ENCODE measurements at regions not wholly inside any gene's neighbourhood (a gene's known extent, or its start where the extent isn't known, plus 50 kb on each side); places are given as distances from the start of the nearest gene placed in this dataset.

DNA sequence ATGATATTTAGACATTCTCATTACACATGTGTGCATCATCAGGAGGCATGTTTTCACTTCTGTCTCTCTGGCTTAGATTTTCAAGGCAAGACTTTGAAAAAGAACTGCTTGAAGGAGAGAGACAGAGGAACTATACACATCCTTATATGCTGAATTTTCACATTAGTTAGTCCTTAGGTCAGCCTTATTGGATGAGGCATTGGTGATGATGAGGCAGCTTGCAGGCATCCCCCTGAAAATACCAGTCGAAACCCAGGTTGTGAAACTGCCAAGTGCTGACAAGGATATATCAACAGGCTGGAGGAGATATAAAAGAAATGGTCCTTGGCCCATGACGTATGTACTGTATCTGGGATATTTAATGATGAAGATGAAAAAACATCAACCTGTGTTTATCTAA lies 297.2 kb upstream of the AADAT start:
- H3K9me3 Mint-ChIP-seq (ENCODE audit: unreplicated experiment): peaks cover 3% of the 10 kb centered on the region
- Histone ChIP-seq H3K4me3 (ENCODE audit: insufficient read depth, low read depth, low read length) (no peak overlapping the region), H3K79me2 (ENCODE audit: insufficient read depth, low read length) (no peaks in the 10 kb centered on the region), H2AFZ (ENCODE audit: low read depth, low read length) (no peak overlapping the region), H3K36me3 (ENCODE audit: insufficient read depth, low read length) (no peaks in the 10 kb centered on the region), H3K4me1 (ENCODE audit: insufficient read depth, low read length) (peaks cover 6% of the 10 kb centered on the region), H3K9ac (ENCODE audit: low read length) (no peak overlapping the region), H3K27ac (ENCODE audit: low read depth, low read length) (peak overlapping the region; percentile 28), H3K4me2 (ENCODE audit: low read length) (no peak overlapping the region), H3K9me3 (ENCODE audit: insufficient read depth, low read depth, low read length) (no peaks in the 10 kb centered on the region), H4K20me1 (ENCODE audit: insufficient read depth, low read length) (no peaks in the 10 kb centered on the region), H3K27me3 (ENCODE audit: insufficient read depth, low read length) (no peaks in the 10 kb centered on the region)
- H3K27ac Mint-ChIP-seq (ENCODE audit: unreplicated experiment): no peak overlapping the region
- peak; percentile 46 for DNase-seq (ENCODE audit: low read depth)
- H3K36me3 Mint-ChIP-seq (ENCODE audit: low read depth, unreplicated experiment): peaks cover 2% of the 10 kb centered on the region
- H3K4me1 Mint-ChIP-seq (ENCODE audit: low read depth, unreplicated experiment): peaks cover 31% of the 10 kb centered on the region
- no peak overlapping the region for H3K4me3 Mint-ChIP-seq (ENCODE audit: unreplicated experiment)
- H3K27me3 Mint-ChIP-seq (ENCODE audit: low read depth, unreplicated experiment): no peaks in the 10 kb centered on the region
- FAIRE-seq: no peak
- TF ChIP-seq, protein P1, sequence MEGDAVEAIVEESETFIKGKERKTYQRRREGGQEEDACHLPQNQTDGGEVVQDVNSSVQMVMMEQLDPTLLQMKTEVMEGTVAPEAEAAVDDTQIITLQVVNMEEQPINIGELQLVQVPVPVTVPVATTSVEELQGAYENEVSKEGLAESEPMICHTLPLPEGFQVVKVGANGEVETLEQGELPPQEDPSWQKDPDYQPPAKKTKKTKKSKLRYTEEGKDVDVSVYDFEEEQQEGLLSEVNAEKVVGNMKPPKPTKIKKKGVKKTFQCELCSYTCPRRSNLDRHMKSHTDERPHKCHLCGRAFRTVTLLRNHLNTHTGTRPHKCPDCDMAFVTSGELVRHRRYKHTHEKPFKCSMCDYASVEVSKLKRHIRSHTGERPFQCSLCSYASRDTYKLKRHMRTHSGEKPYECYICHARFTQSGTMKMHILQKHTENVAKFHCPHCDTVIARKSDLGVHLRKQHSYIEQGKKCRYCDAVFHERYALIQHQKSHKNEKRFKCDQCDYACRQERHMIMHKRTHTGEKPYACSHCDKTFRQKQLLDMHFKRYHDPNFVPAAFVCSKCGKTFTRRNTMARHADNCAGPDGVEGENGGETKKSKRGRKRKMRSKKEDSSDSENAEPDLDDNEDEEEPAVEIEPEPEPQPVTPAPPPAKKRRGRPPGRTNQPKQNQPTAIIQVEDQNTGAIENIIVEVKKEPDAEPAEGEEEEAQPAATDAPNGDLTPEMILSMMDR (IDR thresholded peaks at IDR 0.05; ENCODE audit: insufficient read depth, low read depth, low read length): no peak
- TF ChIP-seq EZH2 (IDR thresholded peaks at IDR 0.05; ENCODE audit: insufficient read depth, low read length): no peak

DNA sequence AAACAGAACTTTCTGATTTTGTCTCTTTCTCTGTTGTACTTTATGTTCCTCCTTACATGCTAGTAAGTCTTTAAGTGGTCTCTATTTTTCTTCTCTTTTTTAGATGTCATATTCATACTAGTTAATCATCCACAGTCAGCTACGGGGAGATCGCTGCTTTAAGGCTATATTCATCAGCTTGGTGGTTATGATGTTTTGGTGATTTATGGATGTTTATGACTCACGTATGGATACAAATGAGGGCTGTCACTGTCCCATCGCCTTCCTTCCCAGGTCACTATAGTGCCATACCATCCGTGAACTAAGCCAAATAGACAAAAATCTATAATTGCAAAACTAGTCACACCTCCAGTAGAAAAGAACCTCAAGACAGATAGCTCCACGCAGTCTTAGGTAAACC lies 296.8 kb upstream of the AADAT start:
- peaks cover 27% of the 10 kb centered on the region for H3K4me1 Mint-ChIP-seq (ENCODE audit: low read depth, unreplicated experiment)
- H3K9me3 Mint-ChIP-seq (ENCODE audit: unreplicated experiment): peaks cover 3% of the 10 kb centered on the region
- DNase-seq (ENCODE audit: low read depth) (no peak), FAIRE-seq (no peak)
- H3K9ac ChIP-seq (ENCODE audit: low read length): no peak overlapping the region
- no peak overlapping the region for H3K27ac Mint-ChIP-seq (ENCODE audit: unreplicated experiment)
- H3K36me3 Mint-ChIP-seq (ENCODE audit: low read depth, unreplicated experiment): peaks cover 2% of the 10 kb centered on the region
- H3K36me3 ChIP-seq (ENCODE audit: insufficient read depth, low read length): no peaks in the 10 kb centered on the region
- H3K27me3 ChIP-seq (ENCODE audit: insufficient read depth, low read length): no peaks in the 10 kb centered on the region
- H4K20me1 ChIP-seq (ENCODE audit: insufficient read depth, low read length): no peaks in the 10 kb centered on the region
- no peaks in the 10 kb centered on the region for H3K79me2 ChIP-seq (ENCODE audit: insufficient read depth, low read length)
- H2AFZ ChIP-seq (ENCODE audit: low read depth, low read length): no peak overlapping the region
- peaks cover 6% of the 10 kb centered on the region for H3K4me1 ChIP-seq (ENCODE audit: insufficient read depth, low read length)
- H3K4me2 ChIP-seq (ENCODE audit: low read length): no peak overlapping the region
- no peaks in the 10 kb centered on the region for H3K9me3 ChIP-seq (ENCODE audit: insufficient read depth, low read depth, low read length)
- no peak overlapping the region for H3K4me3 ChIP-seq (ENCODE audit: insufficient read depth, low read depth, low read length)
- TF ChIP-seq EZH2 (IDR thresholded peaks at IDR 0.05; ENCODE audit: insufficient read depth, low read length): no peak
- TF ChIP-seq, protein P1 (IDR thresholded peaks at IDR 0.05; ENCODE audit: insufficient read depth, low read depth, low read length): no peak
- peak overlapping the region; percentile 28 for H3K27ac ChIP-seq (ENCODE audit: low read depth, low read length)
- no peak overlapping the region for H3K4me3 Mint-ChIP-seq (ENCODE audit: unreplicated experiment)
- no peaks in the 10 kb centered on the region for H3K27me3 Mint-ChIP-seq (ENCODE audit: low read depth, unreplicated experiment)

DNA sequence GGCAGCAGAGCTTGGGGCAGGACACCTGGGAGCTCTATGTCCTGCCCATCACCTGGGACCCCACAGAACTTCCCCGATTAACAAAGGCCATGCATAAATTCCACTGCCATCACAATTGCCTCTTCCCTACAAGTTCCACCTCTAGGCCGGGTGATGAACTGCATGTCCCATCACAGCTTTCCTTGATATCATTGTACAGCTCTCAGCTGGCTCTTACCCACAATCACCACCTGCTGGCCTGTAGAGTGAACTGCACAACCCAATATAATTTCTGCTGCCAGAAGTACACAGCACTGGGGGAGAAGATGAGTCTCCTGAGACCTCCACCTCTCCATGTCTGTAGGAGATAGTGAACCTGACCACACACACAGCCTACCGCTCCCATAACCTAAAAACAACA lies 285.0 kb upstream of the AADAT start:
- no peak overlapping the region for H3K27ac Mint-ChIP-seq (ENCODE audit: unreplicated experiment)
- no peak for FAIRE-seq
- DNase-seq (ENCODE audit: low read depth): no peak
- H3K27me3 ChIP-seq (ENCODE audit: insufficient read depth, low read length): no peaks in the 10 kb centered on the region
- no peak overlapping the region for H3K4me2 ChIP-seq (ENCODE audit: low read length)
- H2AFZ ChIP-seq (ENCODE audit: low read depth, low read length): no peak overlapping the region
- no peak overlapping the region for H3K4me3 Mint-ChIP-seq (ENCODE audit: unreplicated experiment)
- H3K36me3 ChIP-seq (ENCODE audit: insufficient read depth, low read length): no peaks in the 10 kb centered on the region
- H3K36me3 Mint-ChIP-seq (ENCODE audit: low read depth, unreplicated experiment): no peaks in the 10 kb centered on the region
- H3K9me3 ChIP-seq (ENCODE audit: insufficient read depth, low read depth, low read length): peaks cover 4% of the 10 kb centered on the region
- H3K9ac ChIP-seq (ENCODE audit: low read length): no peak overlapping the region
- TF ChIP-seq, protein P1 (IDR thresholded peaks at IDR 0.05; ENCODE audit: insufficient read depth, low read depth, low read length): peak; percentile 33
- no peak for TF ChIP-seq EZH2 (IDR thresholded peaks at IDR 0.05; ENCODE audit: insufficient read depth, low read length)
- H3K4me1 Mint-ChIP-seq (ENCODE audit: low read depth, unreplicated experiment): no peaks in the 10 kb centered on the region
- no peaks in the 10 kb centered on the region for H3K79me2 ChIP-seq (ENCODE audit: insufficient read depth, low read length)
- H3K4me3 ChIP-seq (ENCODE audit: insufficient read depth, low read depth, low read length): no peak overlapping the region
- peaks cover 8% of the 10 kb centered on the region for H3K9me3 Mint-ChIP-seq (ENCODE audit: unreplicated experiment)
- H4K20me1 ChIP-seq (ENCODE audit: insufficient read depth, low read length): no peaks in the 10 kb centered on the region
- no peak overlapping the region for H3K27ac ChIP-seq (ENCODE audit: low read depth, low read length)
- H3K27me3 Mint-ChIP-seq (ENCODE audit: low read depth, unreplicated experiment): no peaks in the 10 kb centered on the region
- no peaks in the 10 kb centered on the region for H3K4me1 ChIP-seq (ENCODE audit: insufficient read depth, low read length)

Measured in astrocyte (in vitro differentiated cells and primary cell).